NCI-H446 (cell line): ENCODE measurements at regions not wholly inside any gene's neighbourhood (a gene's known extent, or its start where the extent isn't known, plus 50 kb on each side); places are given as distances from the start of the nearest gene placed in this dataset.
"Not testable (repeated sequence)": the region's sequence is repeated elsewhere in the genome, so short reads cannot be mapped to it uniquely, and the experiment has no call there.

Experiments
- DNase-seq, 2 experiments: peaks; one replicate each; lab custom pipeline; 2025; lab: John Stamatoyannopoulos, UW

DNA sequence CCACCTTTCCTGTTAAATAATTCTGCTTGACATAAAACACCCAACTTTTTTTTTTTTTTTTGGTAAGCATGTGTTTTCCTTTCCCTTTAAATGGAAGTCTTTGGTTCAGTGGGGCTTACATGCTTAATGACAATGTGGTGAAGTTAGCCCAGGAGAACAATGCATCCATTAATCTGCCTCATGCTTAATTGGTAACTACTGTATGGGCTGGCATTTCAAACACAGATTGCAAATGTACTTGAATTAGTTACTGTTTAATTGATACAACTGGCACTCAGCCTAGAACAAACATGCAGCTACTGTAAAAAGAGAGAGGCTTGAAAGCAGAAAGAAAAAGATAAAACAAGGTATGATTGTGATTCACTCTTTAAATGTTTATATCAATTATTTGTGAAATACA, 483.6 kb upstream of the NOX3 start:
- DNase-seq = no peak

DNA sequence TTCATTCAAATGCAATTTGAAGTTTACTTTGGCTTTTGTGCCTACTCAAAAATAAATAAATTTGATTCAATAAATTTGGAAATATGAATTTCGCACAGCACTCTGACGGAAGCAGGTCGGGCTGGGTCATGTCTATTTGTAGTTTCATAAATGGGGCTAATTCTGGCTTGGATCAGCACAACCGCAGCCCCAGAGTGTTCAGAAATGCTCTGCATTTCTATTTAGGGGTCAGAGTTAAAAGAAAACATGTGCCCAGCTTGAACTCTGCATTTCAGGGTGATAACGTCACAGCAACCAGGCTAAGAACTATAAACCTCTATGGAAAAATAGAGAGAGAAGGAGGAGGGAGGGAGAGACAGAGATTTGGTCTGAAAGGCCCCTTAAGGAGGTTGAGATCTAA, 480.9 kb upstream of the NOX3 start:
- no peak for DNase-seq

GRCh38 chr6:155936127-155936526, 480.5 kb upstream of the NOX3 start:
- DNase-seq = no peak

- DNase-seq = no peak
Observed at GRCh38 chr6:155916846-155917624, 461.4 kb upstream of the NOX3 start.

DNA sequence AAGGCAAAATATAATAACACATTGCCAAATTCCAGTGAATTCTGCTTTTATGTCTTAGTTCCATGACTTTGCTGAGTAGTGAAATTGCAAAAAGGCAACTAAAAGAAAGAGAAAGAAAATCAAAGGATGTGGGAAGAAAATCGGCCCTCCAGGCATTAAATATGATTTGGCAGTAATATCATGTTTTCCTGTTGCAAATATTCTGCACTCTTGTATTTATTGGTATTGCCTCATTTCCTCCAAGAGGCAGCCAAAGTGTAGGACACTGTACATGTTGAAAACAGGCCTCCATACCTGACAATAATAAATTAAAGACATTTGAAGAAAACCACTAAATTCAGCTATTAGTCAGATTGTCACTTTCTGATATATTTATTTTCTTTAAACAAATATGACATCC, 460.0 kb upstream of the NOX3 start:
- DNase-seq = no peak

DNA sequence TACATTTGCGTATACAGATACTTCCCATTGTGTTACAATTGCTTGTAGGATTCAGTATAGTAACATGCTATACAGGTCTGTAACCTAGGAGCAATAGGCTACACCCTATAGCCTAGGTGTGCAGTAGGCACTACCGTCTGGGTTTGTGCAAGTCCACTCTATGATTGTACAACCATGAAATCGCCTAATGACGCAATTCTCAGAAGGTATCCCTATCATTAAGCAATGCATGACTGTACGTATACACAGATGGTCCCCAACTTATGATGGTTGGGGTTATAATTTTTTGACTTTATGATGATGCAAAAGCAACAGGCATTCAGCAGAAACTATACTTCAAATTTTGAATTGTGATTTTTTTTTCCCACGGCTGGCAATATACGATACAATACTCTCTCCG, 458.2 kb upstream of the NOX3 start:
- DNase-seq = no peak

- DNase-seq = no peak
Observed at GRCh38 chr6:155909710-155910109, 454.1 kb upstream of the NOX3 start.

- no peak for DNase-seq
Observed at GRCh38 chr6:155895641-155896040, 440.0 kb upstream of the NOX3 start.

DNA sequence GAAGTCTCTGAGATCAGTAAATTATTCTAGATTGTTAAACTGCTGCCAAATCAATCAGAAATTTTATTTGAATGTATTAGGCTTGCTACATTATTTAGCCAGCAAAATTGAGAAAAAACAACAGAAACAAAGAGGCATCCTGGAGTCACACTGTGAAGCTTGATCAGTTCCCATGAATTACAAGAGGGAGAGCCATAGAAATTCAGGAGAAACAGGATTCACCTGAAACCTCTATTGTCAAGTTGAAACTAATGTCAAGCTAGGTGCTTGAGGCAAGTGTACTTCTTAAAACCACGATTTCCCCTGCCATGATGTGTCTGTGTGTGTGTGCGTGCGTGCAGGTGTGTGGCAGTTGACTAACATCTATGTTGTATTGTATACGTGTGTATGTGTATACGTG, 439.1 kb upstream of the NOX3 start:
- DNase-seq = no peak

DNA sequence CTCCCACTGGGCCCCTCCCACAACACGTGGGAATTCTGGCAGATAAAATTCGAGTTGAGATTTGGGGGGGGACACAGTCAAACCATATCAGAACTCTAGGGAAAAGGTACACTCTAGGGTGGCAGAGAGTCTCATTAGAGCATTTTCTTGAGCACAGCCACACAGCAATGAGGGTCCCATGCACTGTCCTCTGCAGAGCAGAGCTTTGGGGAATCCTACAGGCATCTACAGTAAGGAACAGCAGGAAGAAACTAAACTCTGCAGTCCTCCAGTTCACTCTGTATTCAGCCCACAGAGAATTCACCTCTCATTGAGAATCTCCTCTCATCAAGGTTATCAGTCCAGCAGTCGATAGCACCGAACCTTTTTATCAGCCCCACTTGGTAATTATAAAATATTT, 438.6 kb upstream of the NOX3 start:
- no peak for DNase-seq

DNA sequence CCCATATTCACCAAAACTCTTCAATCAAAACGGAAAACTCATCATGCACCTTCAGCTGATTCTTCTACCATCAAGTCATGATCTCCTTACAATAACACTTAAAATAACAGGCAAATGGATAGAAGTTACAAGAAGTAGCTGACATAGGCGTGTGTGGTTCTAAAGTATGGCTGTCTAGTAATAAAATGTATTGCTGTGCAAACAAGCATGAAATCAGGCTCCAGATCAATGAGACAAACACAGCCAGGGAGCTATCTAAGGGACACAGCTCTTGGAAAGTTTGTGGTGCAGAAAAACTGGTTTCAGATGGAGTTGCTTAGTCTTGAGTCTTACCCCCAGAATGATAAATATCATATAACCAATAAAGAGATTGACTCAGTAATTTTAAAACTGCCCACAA, 434.8 kb upstream of the NOX3 start:
- DNase-seq = no peak

GRCh38 chr6:155889410-155889809, 433.8 kb upstream of the NOX3 start:
- DNase-seq = no peak

DNA sequence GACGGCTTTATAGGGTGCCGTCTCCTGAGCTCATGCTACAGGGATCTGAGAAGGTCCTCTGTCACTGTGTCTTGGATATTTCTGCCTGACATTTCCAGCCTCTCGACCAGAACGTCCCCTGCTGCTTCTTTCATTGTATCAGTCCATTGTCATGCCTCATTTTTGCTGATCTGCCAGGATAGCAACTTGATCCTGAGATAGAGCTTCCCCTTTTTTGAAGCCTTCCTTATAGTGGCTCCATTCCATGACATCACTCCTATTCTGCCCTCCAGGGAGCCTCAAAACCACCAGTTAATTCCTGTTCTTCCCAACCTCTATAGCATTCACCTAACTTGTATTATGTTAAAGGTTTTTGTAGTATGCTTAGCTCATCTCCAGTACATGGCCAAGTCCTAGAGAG, 431.8 kb upstream of the NOX3 start:
- DNase-seq = no peak

- no peak for DNase-seq
Observed at GRCh38 chr6:155883741-155884140, 428.1 kb upstream of the NOX3 start.

DNA sequence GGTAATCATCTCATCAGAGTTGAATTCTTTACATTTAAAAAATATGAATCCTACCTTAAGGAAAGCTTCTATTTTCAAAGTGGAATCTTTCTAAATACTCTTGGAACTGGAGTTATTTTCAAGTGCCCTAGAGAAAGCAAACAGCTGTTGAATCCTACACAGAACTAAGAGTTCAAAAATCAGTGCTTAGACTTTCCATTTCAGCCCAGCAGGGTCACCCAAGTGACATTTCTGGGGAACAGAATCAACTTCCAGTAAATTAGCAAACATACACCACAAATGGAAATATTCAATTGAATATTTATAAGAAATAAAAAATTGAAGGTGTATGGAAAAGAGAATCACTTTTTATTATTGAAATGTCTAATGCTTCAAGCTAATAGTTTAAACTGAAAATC, 427.7 kb upstream of the NOX3 start:
- no peak for DNase-seq

DNA sequence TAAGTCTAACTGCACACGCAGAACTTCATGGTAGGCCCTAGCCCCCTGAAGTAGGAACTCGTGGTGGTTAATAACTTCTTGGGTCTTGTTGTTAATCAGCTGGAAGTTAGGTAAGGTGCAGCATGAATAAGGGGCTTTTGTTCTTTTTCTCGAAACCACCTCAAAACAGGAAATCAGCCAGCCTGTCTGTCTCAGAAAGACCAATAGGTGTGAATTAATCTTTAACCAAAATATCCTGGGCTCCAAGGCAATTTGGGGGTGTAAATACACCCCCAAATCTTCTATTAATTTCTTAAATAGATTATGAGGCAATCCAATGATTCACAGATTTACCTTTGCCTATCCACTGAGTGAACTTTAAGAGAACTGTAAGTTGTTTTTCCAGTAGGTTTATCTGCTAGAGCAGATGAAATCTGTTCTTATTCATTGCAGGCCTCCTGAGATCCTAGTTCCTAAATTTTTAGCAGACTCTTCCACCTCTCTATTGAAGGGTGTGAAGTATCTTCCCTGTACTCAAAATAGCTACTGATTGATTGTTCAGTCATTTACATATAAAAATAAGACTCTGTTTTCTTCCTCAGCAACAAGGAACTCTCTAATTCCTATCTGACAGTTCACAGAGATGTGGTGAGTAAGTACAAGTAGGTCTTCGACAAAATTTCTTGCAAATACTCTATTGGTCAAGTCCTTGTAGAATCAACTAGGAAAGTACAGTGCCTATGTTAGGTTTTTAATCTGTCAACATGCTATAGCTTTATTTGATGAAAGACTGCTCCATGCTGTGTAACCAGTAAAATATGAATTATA, 427.1 kb upstream of the NOX3 start:
- no peak for DNase-seq

DNA sequence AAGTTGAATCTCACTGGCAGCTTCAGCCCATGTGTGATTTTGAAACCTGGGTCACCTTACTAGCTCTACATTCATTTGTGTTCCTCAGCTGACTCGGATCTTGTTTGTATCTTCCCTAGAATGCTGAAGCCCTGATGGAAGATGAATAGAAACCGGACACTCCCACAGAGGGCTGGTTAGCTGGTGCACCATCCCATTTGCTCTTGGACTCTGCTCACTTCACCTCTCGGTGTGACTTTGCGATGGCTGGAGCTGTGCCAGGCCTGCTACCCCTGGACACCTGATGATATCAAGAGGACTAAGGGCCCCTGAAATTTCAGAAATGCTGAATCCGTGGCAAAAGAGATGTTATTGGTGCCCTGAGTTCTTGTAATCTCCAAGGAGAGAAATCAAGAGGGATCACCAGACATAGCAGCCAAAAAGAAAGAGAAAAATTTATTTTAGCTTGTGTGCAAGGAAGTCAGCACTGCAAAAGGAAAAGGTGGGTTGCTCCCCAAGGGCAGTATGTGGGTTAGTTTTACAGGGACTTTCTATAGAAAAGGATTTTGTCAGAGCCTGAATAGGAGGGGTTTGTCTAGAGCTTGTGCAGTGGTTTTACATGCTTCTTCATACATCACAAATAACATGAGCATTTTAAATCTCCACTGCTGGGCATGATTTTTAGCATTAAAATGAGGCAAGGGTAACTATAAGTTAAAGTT, 426.3 kb upstream of the NOX3 start:
- no peak for DNase-seq

DNA sequence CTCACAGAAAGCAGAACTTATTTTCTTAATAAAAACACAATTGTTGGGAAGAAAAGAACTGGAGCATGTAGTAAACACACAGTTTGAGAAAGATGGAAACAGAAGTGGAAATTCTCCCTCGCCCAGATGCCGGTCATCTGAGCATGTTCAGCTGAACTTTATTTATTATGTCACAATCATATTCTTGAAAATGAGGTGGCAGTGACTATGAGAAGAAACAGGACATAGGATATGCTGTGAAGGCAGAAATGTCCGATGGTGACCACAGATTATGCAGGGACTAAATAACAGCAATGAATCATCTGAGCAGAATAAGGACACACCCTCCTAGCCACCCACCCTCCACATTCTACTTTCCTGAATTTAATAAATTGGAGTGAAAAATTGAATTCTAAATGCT, 425.3 kb upstream of the NOX3 start:
- DNase-seq = no peak

GRCh38 chr6:155872961-155873360, 417.3 kb upstream of the NOX3 start:
- no peak for DNase-seq

GRCh38 chr6:155867682-155868081, 412.0 kb upstream of the NOX3 start:
- no peak for DNase-seq

GRCh38 chr6:155866676-155867390, 411.2 kb upstream of the NOX3 start:
- DNase-seq = not testable (repeated sequence)

DNA sequence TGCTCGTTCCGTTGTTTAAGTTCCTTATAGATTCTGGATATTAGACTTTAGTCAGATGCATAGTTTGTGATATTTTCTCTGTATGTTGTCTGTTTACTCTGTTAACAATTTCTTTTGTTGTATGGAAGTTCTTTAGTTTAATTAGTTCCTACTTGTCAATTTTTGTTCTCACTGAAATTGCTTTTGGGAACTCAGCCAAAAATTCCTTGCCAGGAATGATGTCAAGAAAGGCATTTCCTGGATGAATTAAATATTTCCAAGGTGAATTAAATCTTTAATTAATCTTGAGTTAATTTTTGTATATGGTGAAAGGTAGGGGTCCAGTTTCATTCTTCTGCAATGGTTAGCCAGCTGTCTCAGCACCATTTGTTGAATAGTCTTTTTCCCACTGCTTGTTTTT, 406.2 kb upstream of the NOX3 start:
- DNase-seq = no peak
